Sigmoid colon (tissue), 6 donors: ENCODE measurements at regions not wholly inside any gene's neighbourhood (a gene's known extent, or its start where the extent isn't known, plus 50 kb on each side); places are given as distances from the start of the nearest gene placed in this dataset.

ENCODE experiments used
- DNase-seq: peaks from one replicate; pipeline ENCODE4 v3.0.0-alpha.2; 2019
- H3K27ac ChIP-seq, 4 donors: fragments of 200-600 bp; sonication (generic); one replicate each; pipeline ENCODE4 v1.5.1; 2016 to 2019; ENCODE audit warnings: mild to moderate bottlenecking in 1 of 4
- H3K27me3 ChIP-seq, 3 donors: fragments of 200-600 bp; sonication (generic); one replicate each; pipeline ENCODE4 v1.5.1; 2019; ENCODE audit warnings: mild to moderate bottlenecking in 1 of 3
- H3K36me3 ChIP-seq, 4 donors: fragments of 200-600 bp; sonication (generic); one replicate each; pipeline ENCODE4 v1.5.1; 2016 to 2019
- H3K4me1 ChIP-seq, 4 donors: fragments of 200-600 bp; sonication (generic); one replicate each; pipeline ENCODE4 v1.5.1; 2017 to 2019
- H3K4me3 ChIP-seq, 4 donors: fragments of 200-600 bp; sonication (generic); one replicate each; pipeline ENCODE4 v1.5.1; 2017 to 2019; ENCODE audit warnings: mild to moderate bottlenecking in 2 of 4, moderate library complexity in 1 of 4
- H3K9me3 ChIP-seq, 4 donors: fragments of 200-600 bp in 3 of 4; sonication (generic) in 3 of 4; one replicate each; pipeline versions ENCODE4 v1.5.1 to v1.6.1; 2013 to 2019
- EP300 ChIP-seq, 4 donors: sonication (generic); formaldehyde crosslinking; IDR thresholded peaks; one replicate each; pipeline ENCODE4 v1.6.1; 2017; ENCODE audit warnings: antibody characterized with exemption in 4 of 4
- POLR2A ChIP-seq, 2 donors: fragments of 450-650 bp; IDR thresholded peaks; one replicate each; pipeline ENCODE4 v1.6.1; 2016; ENCODE audit warnings: antibody characterized with exemption in 2 of 2, mild to moderate bottlenecking in 2 of 2, moderate library complexity in 2 of 2
- POLR2AphosphoS5 ChIP-seq, 4 donors: sonication (generic); formaldehyde crosslinking; IDR thresholded peaks; one replicate each; pipeline ENCODE4 v1.6.1; 2017; ENCODE audit warnings: antibody characterized with exemption in 4 of 4
- WGBS, 2 donors: extraction: QIAGEN DNeasy Blood & Tissue Kit; methylation state at CpG; one replicate each; pipeline ENCODE4 v1.1.7; 2013; 5-methylcytosine and 5-hydroxymethylcytosine counted together
- intact Hi-C: fragments of 100-400 bp; cut with DNase I; formaldehyde crosslinking; loops from one replicate; pipeline ENCODE4 v1.15.1; 2023
- TF ChIP-seq, protein P1 (sequence below), 4 experiments: fragments of 450-650 bp in 3 of 4; fragments of 200-600 bp in 1 of 4; IDR thresholded peaks; one replicate each; pipeline ENCODE4 v1.5.1; 2016 to 2019; ENCODE audit warnings: antibody characterized with exemption in 4 of 4, mild to moderate bottlenecking in 3 of 4, moderate library complexity in 2 of 4
- donor health status: healthy with polysubstance abuse.
- donor health status: healthy.

DNA sequence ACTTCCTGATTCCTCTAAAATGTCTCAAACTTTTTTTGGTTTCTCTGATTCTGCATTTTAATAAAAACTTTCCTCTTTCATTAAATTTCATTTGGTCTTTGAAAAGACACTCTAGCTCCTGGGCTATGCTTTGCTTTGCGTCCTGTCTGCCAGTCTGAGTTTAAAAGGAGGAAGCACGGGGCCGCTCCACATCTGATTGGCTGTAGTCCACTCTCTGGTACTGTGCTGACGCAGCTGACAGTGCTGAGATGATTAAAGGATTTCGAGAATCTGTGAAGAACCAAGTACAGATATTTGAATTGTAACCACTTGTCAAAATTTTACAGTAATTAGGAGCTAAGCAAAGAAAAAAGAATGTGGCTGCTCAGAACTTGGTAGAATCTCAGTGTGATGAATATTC lies 199.6 kb upstream of the HNMT start:
- Histone ChIP-seq H3K36me3 (no peaks in the 10 kb centered on the region), H3K27ac (no peak overlapping the region), H3K27me3 (no peaks in the 10 kb centered on the region), H3K4me1 (no peaks in the 10 kb centered on the region), H3K4me3 (no peak overlapping the region), H3K9me3 (peaks cover 0 to 2% (median 0%) of the 10 kb centered on the region in 4 donors)
- DNase-seq = no peak
- TF ChIP-seq EP300 (IDR thresholded peaks at IDR 0.05) (no peak), POLR2AphosphoS5 (IDR thresholded peaks at IDR 0.05) (no peak), POLR2A (IDR thresholded peaks at IDR 0.05) (no peak)
- TF ChIP-seq, protein P1, sequence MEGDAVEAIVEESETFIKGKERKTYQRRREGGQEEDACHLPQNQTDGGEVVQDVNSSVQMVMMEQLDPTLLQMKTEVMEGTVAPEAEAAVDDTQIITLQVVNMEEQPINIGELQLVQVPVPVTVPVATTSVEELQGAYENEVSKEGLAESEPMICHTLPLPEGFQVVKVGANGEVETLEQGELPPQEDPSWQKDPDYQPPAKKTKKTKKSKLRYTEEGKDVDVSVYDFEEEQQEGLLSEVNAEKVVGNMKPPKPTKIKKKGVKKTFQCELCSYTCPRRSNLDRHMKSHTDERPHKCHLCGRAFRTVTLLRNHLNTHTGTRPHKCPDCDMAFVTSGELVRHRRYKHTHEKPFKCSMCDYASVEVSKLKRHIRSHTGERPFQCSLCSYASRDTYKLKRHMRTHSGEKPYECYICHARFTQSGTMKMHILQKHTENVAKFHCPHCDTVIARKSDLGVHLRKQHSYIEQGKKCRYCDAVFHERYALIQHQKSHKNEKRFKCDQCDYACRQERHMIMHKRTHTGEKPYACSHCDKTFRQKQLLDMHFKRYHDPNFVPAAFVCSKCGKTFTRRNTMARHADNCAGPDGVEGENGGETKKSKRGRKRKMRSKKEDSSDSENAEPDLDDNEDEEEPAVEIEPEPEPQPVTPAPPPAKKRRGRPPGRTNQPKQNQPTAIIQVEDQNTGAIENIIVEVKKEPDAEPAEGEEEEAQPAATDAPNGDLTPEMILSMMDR (IDR thresholded peaks at IDR 0.05) = no peak
- WGBS, 2 donors = 49 to 52% methylated on average over 5 of the region's 5 CpGs
- intact Hi-C loops = no loop called here

GRCh38 chr2:137769406-137769805 lies 194.9 kb upstream of the HNMT start:
- no peak overlapping the region for H3K27ac ChIP-seq
- no peak for DNase-seq
- H3K4me1 ChIP-seq = no peaks in the 10 kb centered on the region
- H3K36me3 ChIP-seq = no peaks in the 10 kb centered on the region
- no peaks in the 10 kb centered on the region for H3K9me3 ChIP-seq
- TF ChIP-seq POLR2A (IDR thresholded peaks at IDR 0.05) (no peak), POLR2AphosphoS5 (IDR thresholded peaks at IDR 0.05) (no peak), EP300 (IDR thresholded peaks at IDR 0.05) (no peak)
- TF ChIP-seq, protein P1 (IDR thresholded peaks at IDR 0.05) = no peak
- H3K4me3 ChIP-seq = no peak overlapping the region
- intact Hi-C loops = no loop called here
- no peaks in the 10 kb centered on the region for H3K27me3 ChIP-seq
- WGBS, 2 donors = 48 to 57% methylated on average over 1 of the region's 1 CpG

- Histone ChIP-seq H3K4me1 (no peaks in the 10 kb centered on the region), H3K4me3 (no peak overlapping the region), H3K27ac (no peak overlapping the region), H3K27me3 (no peaks in the 10 kb centered on the region), H3K36me3 (no peaks in the 10 kb centered on the region), H3K9me3 (no peaks in the 10 kb centered on the region)
- intact Hi-C loops = no loop called here
- no peak for DNase-seq
- 91 to 99% methylated on average over 1 of the region's 1 CpG for WGBS, 2 donors
- TF ChIP-seq EP300 (IDR thresholded peaks at IDR 0.05) (no peak), POLR2A (IDR thresholded peaks at IDR 0.05) (no peak), POLR2AphosphoS5 (IDR thresholded peaks at IDR 0.05) (no peak)
- TF ChIP-seq, protein P1 (IDR thresholded peaks at IDR 0.05) = no peak
Measured at GRCh38 chr2:137770166-137770565, 194.1 kb upstream of the HNMT start.

GRCh38 chr2:137771064-137771463 lies 193.2 kb upstream of the HNMT start:
- WGBS, 2 donors = 72 to 77% methylated on average over 1 of the region's 1 CpG
- intact Hi-C loops = no loop called here
- H3K4me3 ChIP-seq = no peak overlapping the region

GRCh38 chr2:137772451-137772850 lies 191.8 kb upstream of the HNMT start:
- WGBS, 2 donors = 80 to 83% methylated on average over 3 of the region's 3 CpGs
- H3K27ac ChIP-seq = no peak overlapping the region
- TF ChIP-seq EP300 (IDR thresholded peaks at IDR 0.05) (no peak), POLR2A (IDR thresholded peaks at IDR 0.05) (no peak), POLR2AphosphoS5 (IDR thresholded peaks at IDR 0.05) (no peak)
- TF ChIP-seq, protein P1 (IDR thresholded peaks at IDR 0.05) = no peak
- H3K4me1 ChIP-seq = no peaks in the 10 kb centered on the region
- intact Hi-C loops = no loop called here
- no peak for DNase-seq
- no peak overlapping the region for H3K4me3 ChIP-seq
- no peaks in the 10 kb centered on the region for H3K9me3 ChIP-seq
- no peaks in the 10 kb centered on the region for H3K27me3 ChIP-seq
- no peaks in the 10 kb centered on the region for H3K36me3 ChIP-seq

More at GRCh38 chr2:137771064-137771463, 193.2 kb upstream of the HNMT start:
- no peak overlapping the region for H3K27ac ChIP-seq
- DNase-seq = no peak
- no peaks in the 10 kb centered on the region for H3K9me3 ChIP-seq
- no peaks in the 10 kb centered on the region for H3K36me3 ChIP-seq
- TF ChIP-seq EP300 (IDR thresholded peaks at IDR 0.05) (no peak), POLR2AphosphoS5 (IDR thresholded peaks at IDR 0.05) (no peak), POLR2A (IDR thresholded peaks at IDR 0.05) (no peak)
- TF ChIP-seq, protein P1 (IDR thresholded peaks at IDR 0.05) = no peak
- H3K4me1 ChIP-seq = no peaks in the 10 kb centered on the region
- no peaks in the 10 kb centered on the region for H3K27me3 ChIP-seq
